BE2C (cell line): ENCODE measurements at regions not wholly inside any gene's neighbourhood (a gene's known extent, or its start where the extent isn't known, plus 50 kb on each side); places are given as distances from the start of the nearest gene placed in this dataset.

Experiments
- DNase-seq: peaks from one replicate; pipeline ENCODE4 v3.0.0-alpha.2; 2020
- H3K27me3 ChIP-seq: fragments of 250-450 bp; sonication (Bioruptor Pico); 2 replicates; pipeline ENCODE4 v1.5.1; 2020; ENCODE audit warnings: mild to moderate bottlenecking
- H3K36me3 ChIP-seq: fragments of 250-450 bp; sonication (Bioruptor Pico); 2 replicates; pipeline ENCODE4 v1.5.1; 2020; ENCODE audit warnings: mild to moderate bottlenecking
- H3K4me1 ChIP-seq: fragments of 250-450 bp; sonication (Bioruptor Pico); 2 replicates; pipeline ENCODE4 v1.5.1; 2020
- H3K4me3 ChIP-seq: 2 replicates; pipeline ENCODE4 v1.5.1; 2011; ENCODE audit warnings: low read depth, low read length
- H3K9me3 ChIP-seq: fragments of 250-450 bp; sonication (Bioruptor Pico); 2 replicates; pipeline ENCODE4 v1.5.1; 2020
- CTCF ChIP-seq: IDR thresholded peaks from 2 replicates; pipeline ENCODE4 v1.5.1; 2012; ENCODE audit warnings: mild to moderate bottlenecking, low read depth, low read length

- H3K36me3 ChIP-seq: no peaks in the 10 kb centered on the region
- no peaks in the 10 kb centered on the region for H3K4me1 ChIP-seq
- H3K27me3 ChIP-seq: no peaks in the 10 kb centered on the region
- no peaks in the 10 kb centered on the region for H3K9me3 ChIP-seq
- no peak for TF ChIP-seq CTCF
- no peak for DNase-seq
- no peak overlapping the region for H3K4me3 ChIP-seq
These were observed 143.0 kb downstream of the KCNA5 start for GRCh38 chr12:5186715-5187114.

- H3K9me3 ChIP-seq: no peaks in the 10 kb centered on the region
- TF ChIP-seq CTCF: no peak
- no peaks in the 10 kb centered on the region for H3K4me1 ChIP-seq
- no peaks in the 10 kb centered on the region for H3K27me3 ChIP-seq
- H3K4me3 ChIP-seq: no peak overlapping the region
- no peak for DNase-seq
- H3K36me3 ChIP-seq: no peaks in the 10 kb centered on the region
These were observed 143.5 kb downstream of the KCNA5 start for GRCh38 chr12:5187136-5187535.

GRCh38 chr12:5188472-5188871 is 144.8 kb downstream of the KCNA5 start:
- no peaks in the 10 kb centered on the region for H3K36me3 ChIP-seq
- no peak for DNase-seq
- no peaks in the 10 kb centered on the region for H3K4me1 ChIP-seq
- no peak overlapping the region for H3K4me3 ChIP-seq
- H3K9me3 ChIP-seq: no peaks in the 10 kb centered on the region
- no peak for TF ChIP-seq CTCF
- H3K27me3 ChIP-seq: no peaks in the 10 kb centered on the region

- H3K9me3 ChIP-seq: no peaks in the 10 kb centered on the region
- H3K36me3 ChIP-seq: no peaks in the 10 kb centered on the region
- no peaks in the 10 kb centered on the region for H3K27me3 ChIP-seq
- H3K4me3 ChIP-seq: no peak overlapping the region
- no peak for DNase-seq
- TF ChIP-seq CTCF: no peak
- no peaks in the 10 kb centered on the region for H3K4me1 ChIP-seq
These were observed 145.5 kb downstream of the KCNA5 start for GRCh38 chr12:5189173-5189572.

GRCh38 chr12:5191803-5192538 is 148.3 kb downstream of the KCNA5 start:
- DNase-seq: no peak
- Histone ChIP-seq H3K36me3 (no peaks in the 10 kb centered on the region), H3K4me3 (no peak overlapping the region), H3K9me3 (no peaks in the 10 kb centered on the region), H3K27me3 (no peaks in the 10 kb centered on the region), H3K4me1 (no peaks in the 10 kb centered on the region)
- no peak for TF ChIP-seq CTCF

- Histone ChIP-seq H3K4me3 (no peak overlapping the region), H3K27me3 (no peaks in the 10 kb centered on the region), H3K9me3 (no peaks in the 10 kb centered on the region), H3K4me1 (no peaks in the 10 kb centered on the region), H3K36me3 (no peaks in the 10 kb centered on the region)
- TF ChIP-seq CTCF: no peak
- no peak for DNase-seq
These were observed 149.0 kb downstream of the KCNA5 start for GRCh38 chr12:5192726-5193125.
